ENCODE measurements at regions not wholly inside any gene's neighbourhood (a gene's known extent, or its start where the extent isn't known, plus 50 kb on each side); places are given as distances from the start of the nearest gene placed in this dataset.

DNA sequence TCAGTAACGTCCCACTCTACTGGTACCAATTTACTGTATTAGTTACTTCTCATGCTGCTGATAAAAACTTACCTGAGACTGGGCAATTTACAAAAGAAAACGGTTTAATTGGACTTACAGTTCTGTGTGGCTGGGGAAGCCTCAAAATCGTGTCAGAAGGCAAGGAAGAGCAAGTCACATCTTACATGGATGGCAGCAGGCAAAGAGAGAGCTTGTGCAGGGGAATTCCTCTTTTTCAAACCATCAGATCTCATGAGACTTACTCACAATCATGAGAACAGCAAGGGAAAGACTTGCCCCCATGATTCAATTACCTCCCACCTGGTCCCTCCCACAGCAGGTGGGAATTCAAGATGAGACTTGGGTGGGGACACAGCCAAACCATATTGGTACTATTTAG, 908.2 kb upstream of the NR2F2 start:
- Mint-ChIP-seq H3K27ac (no peak overlapping the region), H3K36me3 (peaks cover 11 to 21% (median 18%) of the 10 kb centered on the region in 3 donors), H3K4me1 (no peaks in the 10 kb centered on the region), H3K4me3 (no peak overlapping the region), H3K9me3 (peaks cover 3 to 12% (median 7%) of the 10 kb centered on the region in 6 donors), H3K27me3 (ENCODE audit: low read depth in 3 of 3) (peaks cover 0 to 8% (median 1%) of the 10 kb centered on the region in 3 donors)
- no peak for DNase-seq

DNA sequence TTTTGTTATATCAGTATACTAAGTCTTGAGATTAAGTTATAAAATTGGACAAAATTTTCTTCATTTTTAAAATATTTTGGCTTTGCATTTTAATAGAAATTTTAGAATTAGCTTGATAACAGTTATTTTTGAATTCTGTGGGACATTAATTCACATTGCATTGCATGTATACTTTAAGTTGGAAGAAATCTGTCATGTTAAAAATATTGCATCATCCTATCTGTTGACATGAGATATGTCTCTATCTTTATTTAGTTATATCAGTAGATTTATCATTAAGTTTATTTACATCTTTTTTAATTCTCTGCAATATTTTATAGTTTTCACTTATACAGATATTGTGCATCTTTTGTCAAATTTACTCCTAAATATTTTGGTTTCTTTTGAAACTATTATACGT, 904.6 kb upstream of the NR2F2 start:
- Mint-ChIP-seq H3K4me1 (peaks cover 18 to 19% of the 10 kb centered on the region in 2 donors), H3K4me3 (no peak overlapping the region), H3K27me3 (ENCODE audit: low read depth in 3 of 3) (peaks cover 1 to 8% (median 1%) of the 10 kb centered on the region in 3 donors), H3K36me3 (peaks cover 8 to 12% (median 12%) of the 10 kb centered on the region in 3 donors), H3K27ac (no peak overlapping the region), H3K9me3 (peaks cover 0 to 10% (median 5%) of the 10 kb centered on the region in 6 donors)
- no peak for DNase-seq

DNA sequence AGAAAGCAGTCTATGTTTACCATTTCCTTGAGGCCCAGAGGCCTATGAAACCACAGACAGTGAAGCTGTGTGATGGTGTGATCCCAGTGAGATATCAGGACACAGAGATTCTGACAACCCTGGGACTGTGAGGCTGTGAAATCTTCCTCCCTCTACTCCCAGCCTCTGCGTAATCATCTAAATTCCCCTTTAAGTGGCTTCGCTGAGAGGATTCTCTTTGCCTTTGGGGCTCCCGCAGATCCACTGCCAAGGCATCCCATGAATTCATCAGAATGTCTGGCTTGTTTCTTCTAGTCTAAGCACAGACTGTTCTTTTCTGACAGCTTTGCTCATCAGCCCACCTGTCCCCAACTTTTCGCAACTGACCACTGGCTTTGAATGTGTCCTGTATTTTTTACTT, 901.2 kb upstream of the NR2F2 start:
- peaks cover 18 to 19% of the 10 kb centered on the region in 2 donors for H3K4me1 Mint-ChIP-seq
- H3K4me3 Mint-ChIP-seq, result peak overlapping the region in 4 of 5 donors; percentile 27 to 55 (median 42)
- peaks cover 0 to 6% (median under 1%) of the 10 kb centered on the region in 6 donors for H3K9me3 Mint-ChIP-seq
- peaks cover 0 to 5% (median 3%) of the 10 kb centered on the region in 3 donors for H3K36me3 Mint-ChIP-seq
- peaks cover 0 to 1% (median 1%) of the 10 kb centered on the region in 3 donors for H3K27me3 Mint-ChIP-seq (ENCODE audit: low read depth in 3 of 3)
- DNase-seq, result peak in 1 of 3 donors; percentile 7
- peak overlapping the region in 5 of 6 donors; percentile 1 to 39 (median 12) for H3K27ac Mint-ChIP-seq

DNA sequence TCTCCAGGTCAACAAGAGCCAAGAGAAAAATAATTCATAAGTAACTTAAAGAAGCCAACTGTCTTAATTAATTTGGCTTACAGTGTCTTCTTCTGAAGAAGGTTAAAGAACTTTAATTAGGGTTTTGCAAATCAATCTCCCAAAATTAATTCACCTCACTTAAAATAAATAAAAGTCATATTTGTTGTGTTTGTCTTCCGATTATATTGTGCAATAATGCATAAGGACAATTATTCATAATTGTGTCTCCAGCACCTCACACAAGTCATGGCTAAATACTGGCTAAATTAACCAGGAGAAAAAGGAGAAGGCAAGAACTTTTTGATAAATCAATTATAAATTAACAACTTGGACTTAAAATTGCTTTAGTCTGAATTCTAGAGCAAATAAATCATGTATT, 899.0 kb upstream of the NR2F2 start:
- Mint-ChIP-seq H3K27ac (no peak overlapping the region), H3K4me1 (peaks cover 18 to 19% of the 10 kb centered on the region in 2 donors), H3K36me3 (peaks cover 0 to 5% (median 3%) of the 10 kb centered on the region in 3 donors), H3K9me3 (peaks cover 0 to 6% (median under 1%) of the 10 kb centered on the region in 6 donors), H3K4me3 (no peak overlapping the region), H3K27me3 (ENCODE audit: low read depth in 3 of 3) (peaks cover 0 to 2% (median 1%) of the 10 kb centered on the region in 3 donors)
- no peak for DNase-seq

DNA sequence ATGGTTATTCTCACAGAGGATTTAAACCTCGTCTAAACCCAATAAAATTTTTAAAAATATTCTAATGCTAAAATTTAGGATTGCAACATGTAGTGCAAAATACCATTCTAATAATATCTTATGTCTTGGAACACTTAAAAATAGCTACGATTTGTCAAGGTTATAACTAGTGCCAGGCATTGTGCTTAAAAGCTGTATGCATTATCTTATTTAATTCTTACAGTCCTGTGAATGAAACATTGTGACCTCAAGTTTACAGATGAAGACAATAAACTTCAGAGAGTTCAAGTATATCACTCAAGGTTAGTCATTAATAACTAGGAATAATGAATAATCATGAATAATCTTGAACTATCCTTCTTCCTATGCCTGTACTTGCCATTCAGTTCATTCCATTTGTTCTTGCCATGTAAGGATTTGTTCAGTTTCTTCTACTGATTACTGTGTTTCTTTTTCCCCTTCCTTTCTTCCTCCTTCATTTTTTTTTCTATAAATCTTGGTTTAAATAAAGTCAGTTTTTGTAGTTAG, 897.6 kb upstream of the NR2F2 start:
- H3K4me1 Mint-ChIP-seq, result peaks cover 18 to 19% of the 10 kb centered on the region in 2 donors
- H3K36me3 Mint-ChIP-seq, result peaks cover 0 to 7% (median 0%) of the 10 kb centered on the region in 3 donors
- peaks cover 0 to 5% (median 3%) of the 10 kb centered on the region in 3 donors for H3K27me3 Mint-ChIP-seq (ENCODE audit: low read depth in 3 of 3)

DNA sequence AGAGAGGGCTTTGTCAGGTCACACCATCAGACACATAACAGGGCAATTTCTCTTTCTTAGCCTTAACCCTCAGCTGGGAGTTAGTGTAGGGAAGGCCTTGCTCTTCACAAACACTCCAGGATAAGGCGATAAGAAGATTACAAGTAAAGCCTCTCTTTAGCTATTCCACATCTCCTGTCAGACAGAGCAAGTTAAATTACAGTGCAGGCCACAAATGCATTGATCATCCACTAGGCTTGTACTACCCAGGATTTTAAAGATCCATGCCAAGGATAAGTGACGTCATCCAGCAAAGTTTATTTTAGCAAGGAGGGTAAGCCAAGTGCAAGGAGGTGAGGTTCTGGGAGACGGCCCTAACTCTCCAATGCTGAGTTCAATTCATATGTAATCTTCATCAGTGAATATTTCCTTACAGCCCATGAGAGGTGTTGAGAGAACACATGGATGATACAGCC, 890.6 kb upstream of the NR2F2 start:
- H3K36me3 Mint-ChIP-seq, result peaks cover 0 to 7% (median 0%) of the 10 kb centered on the region in 3 donors
- no peak overlapping the region for H3K4me3 Mint-ChIP-seq

More for the DNA sequence above, 897.6 kb upstream of the NR2F2 start:
- no peak for DNase-seq
- Mint-ChIP-seq H3K4me3 (no peak overlapping the region), H3K27ac (no peak overlapping the region), H3K9me3 (peaks cover 0 to 2% (median 0%) of the 10 kb centered on the region in 6 donors)

DNA sequence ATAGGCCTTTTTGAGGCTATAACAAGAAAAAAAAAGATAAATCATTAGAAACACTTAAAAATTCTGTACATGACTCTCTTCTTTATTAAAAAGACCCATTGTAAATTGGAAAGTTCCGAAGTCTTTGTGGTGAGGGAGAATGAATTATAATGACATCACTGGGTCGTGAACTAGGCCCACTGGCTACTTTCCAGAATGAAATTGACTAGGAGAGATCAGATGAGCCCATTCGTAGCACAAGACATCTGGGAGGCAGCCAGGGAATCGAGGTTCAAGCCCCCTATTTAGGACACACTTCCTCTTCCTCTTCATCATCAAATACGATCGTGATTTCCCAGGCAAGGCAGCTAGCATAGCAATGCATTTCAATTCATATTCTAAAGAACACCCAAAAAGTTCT, 889.8 kb upstream of the NR2F2 start:
- Mint-ChIP-seq H3K9me3 (peaks cover 0 to 4% (median 0%) of the 10 kb centered on the region in 6 donors), H3K4me1 (peaks cover 16 to 21% of the 10 kb centered on the region in 2 donors), H3K27me3 (ENCODE audit: low read depth in 3 of 3) (peaks cover 3 to 10% (median 6%) of the 10 kb centered on the region in 3 donors), H3K36me3 (peaks cover 0 to 7% (median 0%) of the 10 kb centered on the region in 3 donors), H3K27ac (no peak overlapping the region), H3K4me3 (no peak overlapping the region)
- DNase-seq, result no peak

More for the DNA sequence above, 890.6 kb upstream of the NR2F2 start:
- peaks cover 3 to 10% (median 6%) of the 10 kb centered on the region in 3 donors for H3K27me3 Mint-ChIP-seq (ENCODE audit: low read depth in 3 of 3)
- H3K9me3 Mint-ChIP-seq, result peaks cover 0 to 4% (median 0%) of the 10 kb centered on the region in 6 donors
- no peak overlapping the region for H3K27ac Mint-ChIP-seq
- DNase-seq, result no peak
- H3K4me1 Mint-ChIP-seq, result peaks cover 9 to 15% of the 10 kb centered on the region in 2 donors

DNA sequence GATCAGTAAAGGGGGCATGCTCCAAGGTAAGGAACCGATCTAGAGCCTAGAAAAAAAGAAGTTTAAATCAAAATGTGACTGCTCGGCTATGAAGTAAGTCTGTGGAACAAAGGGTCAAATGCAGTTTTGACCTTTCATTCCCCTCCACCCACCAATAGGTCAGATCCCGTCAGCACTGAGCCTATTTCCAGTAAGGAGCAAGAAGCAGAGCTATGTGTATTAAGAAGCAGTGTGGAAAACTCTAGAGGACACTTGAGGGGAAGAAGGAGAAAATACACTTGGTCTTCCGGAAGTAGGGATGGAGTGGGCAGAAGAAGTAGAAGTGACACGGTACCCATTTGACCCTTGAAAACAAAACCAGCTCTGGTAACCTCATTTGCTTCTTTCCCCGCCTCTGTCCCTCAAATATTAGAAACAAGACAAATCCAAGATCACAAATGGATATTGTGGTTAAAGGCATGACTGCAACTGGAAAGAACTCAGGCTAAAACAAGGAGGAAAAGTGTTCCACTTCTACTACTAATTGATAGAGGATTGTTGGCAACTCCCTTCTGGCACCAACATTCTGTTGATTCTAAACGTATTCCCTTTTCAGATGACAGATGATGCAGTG, 888.3 kb upstream of the NR2F2 start:
- peaks cover 28 to 36% of the 10 kb centered on the region in 2 donors for H3K4me1 Mint-ChIP-seq
- no peak overlapping the region for H3K27ac Mint-ChIP-seq
- H3K36me3 Mint-ChIP-seq, result peaks cover 0 to 6% (median 0%) of the 10 kb centered on the region in 3 donors
- no peak for DNase-seq
- peaks cover 6 to 8% (median 8%) of the 10 kb centered on the region in 3 donors for H3K27me3 Mint-ChIP-seq (ENCODE audit: low read depth in 3 of 3)
- H3K4me3 Mint-ChIP-seq, result no peak overlapping the region
- peaks cover 0 to 4% (median 0%) of the 10 kb centered on the region in 6 donors for H3K9me3 Mint-ChIP-seq

DNA sequence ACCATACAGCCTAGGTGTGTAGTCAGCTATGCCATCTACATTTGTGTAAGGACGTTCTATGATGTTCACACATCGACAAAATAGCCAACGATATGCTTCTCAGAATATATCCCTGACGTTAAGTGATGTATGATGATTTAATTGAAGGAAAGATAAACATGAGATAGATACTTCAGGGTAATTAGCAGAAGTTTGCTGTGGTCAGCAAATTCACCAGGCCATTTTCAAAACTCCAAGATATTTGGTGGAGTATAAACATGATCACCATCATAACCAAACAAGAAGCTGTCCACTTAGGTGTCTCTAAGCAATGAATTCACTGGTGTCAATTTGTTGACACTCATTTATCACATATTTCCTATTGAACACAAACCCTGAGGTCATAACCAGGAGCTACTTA, 885.6 kb upstream of the NR2F2 start:
- peaks cover 0 to 3% (median 0%) of the 10 kb centered on the region in 3 donors for H3K36me3 Mint-ChIP-seq
- H3K4me3 Mint-ChIP-seq, result peak overlapping the region in 1 of 5 donors; percentile 15
- no peak overlapping the region for H3K27ac Mint-ChIP-seq
- H3K9me3 Mint-ChIP-seq, result peaks cover 0 to 4% (median 0%) of the 10 kb centered on the region in 6 donors
- peaks cover 39 to 52% of the 10 kb centered on the region in 2 donors for H3K4me1 Mint-ChIP-seq
- DNase-seq, result no peak
- H3K27me3 Mint-ChIP-seq (ENCODE audit: low read depth in 3 of 3), result peaks cover 6 to 10% (median 7%) of the 10 kb centered on the region in 3 donors

DNA sequence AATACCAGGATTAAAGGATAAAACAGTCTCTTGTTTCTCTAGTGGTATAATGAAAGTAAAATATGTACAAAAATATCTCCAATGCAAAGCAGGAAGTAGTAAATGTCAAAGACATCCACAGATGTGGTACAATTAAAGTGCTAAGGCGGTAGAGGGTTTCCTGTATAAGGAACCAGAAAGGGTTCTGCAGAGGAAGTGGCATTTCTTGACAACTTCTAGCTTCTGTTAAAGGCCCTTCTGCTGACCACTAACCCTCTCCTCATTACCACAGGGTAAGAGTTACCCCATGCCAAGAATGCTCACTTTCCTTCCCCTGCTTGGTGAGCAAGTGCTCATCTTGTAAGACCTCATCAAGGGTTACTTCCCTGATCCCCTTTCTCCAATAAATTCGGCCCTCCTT, 883.6 kb upstream of the NR2F2 start:
- peak overlapping the region; percentile 10 to 65 (median 26) for H3K27ac Mint-ChIP-seq

DNA sequence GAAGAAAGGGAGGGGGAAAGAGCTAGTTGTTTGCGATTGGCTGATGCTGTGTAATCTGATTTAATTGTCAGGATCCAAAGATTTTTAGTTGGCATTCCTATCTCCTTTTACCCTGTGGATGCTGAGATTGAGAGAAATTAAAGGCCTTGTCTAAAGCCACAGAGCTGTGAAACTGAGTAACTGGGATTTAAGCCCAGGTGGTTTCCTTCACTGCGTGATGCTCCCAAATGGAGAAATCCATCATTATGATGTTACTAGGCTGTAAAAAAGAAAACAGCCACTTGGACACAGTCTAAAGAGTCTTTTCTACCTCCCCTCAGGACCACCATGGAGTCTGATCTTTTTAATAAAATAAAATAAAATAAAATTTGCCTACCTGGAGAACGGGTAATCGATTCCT, 883.0 kb upstream of the NR2F2 start:
- peaks cover 0 to 11% (median 0%) of the 10 kb centered on the region in 3 donors for H3K36me3 Mint-ChIP-seq
- peaks cover 6 to 10% (median 10%) of the 10 kb centered on the region in 3 donors for H3K27me3 Mint-ChIP-seq (ENCODE audit: low read depth in 3 of 3)
- peak overlapping the region in 4 of 5 donors; percentile 48 to 71 (median 68) for H3K4me3 Mint-ChIP-seq
- peak overlapping the region in 1 of 6 donors; percentile 65 for H3K27ac Mint-ChIP-seq
- no peak for DNase-seq
- H3K4me1 Mint-ChIP-seq, result peaks cover 39 to 52% of the 10 kb centered on the region in 2 donors
- peaks cover 0 to 7% (median 0%) of the 10 kb centered on the region in 6 donors for H3K9me3 Mint-ChIP-seq

More for the DNA sequence above, 883.6 kb upstream of the NR2F2 start:
- peak; percentile 83 to 86 (median 84) for DNase-seq
- Mint-ChIP-seq H3K4me1 (peaks cover 39 to 52% of the 10 kb centered on the region in 2 donors), H3K9me3 (peaks cover 0 to 7% (median 0%) of the 10 kb centered on the region in 6 donors), H3K4me3 (peak overlapping the region; percentile 48 to 71 (median 67)), H3K36me3 (peaks cover 0 to 10% (median 0%) of the 10 kb centered on the region in 3 donors), H3K27me3 (ENCODE audit: low read depth in 3 of 3) (peaks cover 6 to 10% (median 10%) of the 10 kb centered on the region in 3 donors)

DNA sequence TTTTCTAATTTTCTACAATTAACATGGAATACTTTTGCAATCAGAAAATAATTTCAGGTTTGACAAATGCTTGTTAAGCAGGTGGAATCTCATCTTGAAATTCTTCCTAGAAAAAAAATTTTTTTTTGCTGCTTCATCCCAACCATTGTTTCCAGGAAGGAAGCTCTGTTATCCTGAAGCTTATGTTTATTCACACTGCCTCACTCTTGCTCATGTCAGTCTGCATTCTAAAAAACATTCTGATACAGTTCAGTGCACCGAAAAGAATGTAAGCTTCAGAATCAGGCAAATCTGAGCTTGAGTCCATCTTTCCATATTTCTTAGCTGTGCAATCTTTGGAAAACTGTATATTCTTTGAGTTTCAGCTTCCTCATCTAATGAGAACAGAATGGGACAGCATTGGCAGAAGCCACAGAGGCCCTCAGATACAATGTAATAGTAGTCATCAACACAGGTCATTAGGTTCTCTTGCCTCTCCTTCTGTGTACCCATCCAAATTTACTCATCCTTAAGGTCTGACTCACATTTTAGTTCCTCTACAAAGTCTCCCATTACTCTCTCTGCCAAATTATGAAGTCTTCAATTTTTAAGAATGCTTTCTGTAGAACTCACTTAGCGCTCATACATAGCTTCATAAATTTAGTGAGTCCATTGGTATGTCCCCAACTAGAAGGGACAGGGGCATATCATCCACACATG, 881.8 kb upstream of the NR2F2 start:
- Mint-ChIP-seq H3K27me3 (ENCODE audit: low read depth in 3 of 3) (peaks cover 6% of the 10 kb centered on the region in 3 donors), H3K4me1 (peaks cover 35 to 42% of the 10 kb centered on the region in 2 donors), H3K36me3 (peaks cover 0 to 11% (median 0%) of the 10 kb centered on the region in 3 donors), H3K27ac (no peak overlapping the region), H3K4me3 (no peak overlapping the region), H3K9me3 (peaks cover 0 to 3% (median 0%) of the 10 kb centered on the region in 6 donors)
- no peak for DNase-seq

DNA sequence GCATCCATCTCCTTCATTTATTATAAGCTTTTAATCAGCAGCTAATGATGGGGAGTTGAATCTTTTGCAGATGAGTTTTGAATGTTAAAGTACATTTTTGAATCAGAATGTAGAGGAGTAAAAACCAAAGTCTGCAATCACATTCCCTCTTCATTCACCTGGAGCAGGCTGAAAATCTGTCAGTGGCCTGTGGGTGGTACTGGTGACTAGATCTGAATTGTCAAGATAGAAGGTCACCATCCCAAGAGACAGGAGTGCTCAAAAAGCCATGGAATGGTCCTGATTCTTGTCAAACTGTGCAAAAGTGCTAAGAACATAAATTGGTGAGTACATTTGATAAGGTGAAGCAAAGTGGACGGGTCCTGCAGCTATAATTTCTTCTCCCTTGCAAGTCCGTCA, 881.3 kb upstream of the NR2F2 start:
- H3K36me3 Mint-ChIP-seq, result peaks cover 0 to 11% (median 0%) of the 10 kb centered on the region in 3 donors
- DNase-seq, result no peak
- no peak overlapping the region for H3K4me3 Mint-ChIP-seq
- H3K27ac Mint-ChIP-seq, result no peak overlapping the region
- peaks cover 0 to 3% (median 0%) of the 10 kb centered on the region in 6 donors for H3K9me3 Mint-ChIP-seq
- H3K4me1 Mint-ChIP-seq, result peaks cover 37 to 46% of the 10 kb centered on the region in 2 donors
- peaks cover 4 to 6% (median 6%) of the 10 kb centered on the region in 3 donors for H3K27me3 Mint-ChIP-seq (ENCODE audit: low read depth in 3 of 3)

Data from immature natural killer cell (primary cell).